Sigmoid colon (tissue), 6 donors: ENCODE measurements at regions not wholly inside any gene's neighbourhood (a gene's known extent, or its start where the extent isn't known, plus 50 kb on each side); places are given as distances from the start of the nearest gene placed in this dataset.

ENCODE experiments used
- DNase-seq: peaks from one replicate; pipeline ENCODE4 v3.0.0-alpha.2; 2019
- H3K27ac ChIP-seq, 4 donors: fragments of 200-600 bp; sonication (generic); one replicate each; pipeline ENCODE4 v1.5.1; 2016 to 2019; ENCODE audit warnings: mild to moderate bottlenecking in 1 of 4
- H3K27me3 ChIP-seq, 3 donors: fragments of 200-600 bp; sonication (generic); one replicate each; pipeline ENCODE4 v1.5.1; 2019; ENCODE audit warnings: mild to moderate bottlenecking in 1 of 3
- H3K36me3 ChIP-seq, 4 donors: fragments of 200-600 bp; sonication (generic); one replicate each; pipeline ENCODE4 v1.5.1; 2016 to 2019
- H3K4me1 ChIP-seq, 4 donors: fragments of 200-600 bp; sonication (generic); one replicate each; pipeline ENCODE4 v1.5.1; 2017 to 2019
- H3K4me3 ChIP-seq, 4 donors: fragments of 200-600 bp; sonication (generic); one replicate each; pipeline ENCODE4 v1.5.1; 2017 to 2019; ENCODE audit warnings: mild to moderate bottlenecking in 2 of 4, moderate library complexity in 1 of 4
- H3K9me3 ChIP-seq, 4 donors: fragments of 200-600 bp in 3 of 4; sonication (generic) in 3 of 4; one replicate each; pipeline versions ENCODE4 v1.5.1 to v1.6.1; 2013 to 2019
- EP300 ChIP-seq, 4 donors: sonication (generic); formaldehyde crosslinking; IDR thresholded peaks; one replicate each; pipeline ENCODE4 v1.6.1; 2017; ENCODE audit warnings: antibody characterized with exemption in 4 of 4
- POLR2A ChIP-seq, 2 donors: fragments of 450-650 bp; IDR thresholded peaks; one replicate each; pipeline ENCODE4 v1.6.1; 2016; ENCODE audit warnings: antibody characterized with exemption in 2 of 2, mild to moderate bottlenecking in 2 of 2, moderate library complexity in 2 of 2
- POLR2AphosphoS5 ChIP-seq, 4 donors: sonication (generic); formaldehyde crosslinking; IDR thresholded peaks; one replicate each; pipeline ENCODE4 v1.6.1; 2017; ENCODE audit warnings: antibody characterized with exemption in 4 of 4
- WGBS, 2 donors: extraction: QIAGEN DNeasy Blood & Tissue Kit; methylation state at CpG; one replicate each; pipeline ENCODE4 v1.1.7; 2013; 5-methylcytosine and 5-hydroxymethylcytosine counted together
- intact Hi-C: fragments of 100-400 bp; cut with DNase I; formaldehyde crosslinking; loops from one replicate; pipeline ENCODE4 v1.15.1; 2023
- TF ChIP-seq, protein P1 (sequence below), 4 experiments: fragments of 450-650 bp in 3 of 4; fragments of 200-600 bp in 1 of 4; IDR thresholded peaks; one replicate each; pipeline ENCODE4 v1.5.1; 2016 to 2019; ENCODE audit warnings: antibody characterized with exemption in 4 of 4, mild to moderate bottlenecking in 3 of 4, moderate library complexity in 2 of 4
- donor health status: healthy with polysubstance abuse.
- donor health status: healthy.

- Histone ChIP-seq H3K27me3 (no peaks in the 10 kb centered on the region), H3K4me1 (no peaks in the 10 kb centered on the region), H3K4me3 (no peak overlapping the region), H3K27ac (no peak overlapping the region), H3K9me3 (no peaks in the 10 kb centered on the region), H3K36me3 (no peaks in the 10 kb centered on the region)
- DNase-seq: no peak
- TF ChIP-seq POLR2AphosphoS5 (IDR thresholded peaks at IDR 0.05): no peak
- TF ChIP-seq POLR2A (IDR thresholded peaks at IDR 0.05): no peak
- no peak for TF ChIP-seq EP300 (IDR thresholded peaks at IDR 0.05)
- TF ChIP-seq, protein P1, sequence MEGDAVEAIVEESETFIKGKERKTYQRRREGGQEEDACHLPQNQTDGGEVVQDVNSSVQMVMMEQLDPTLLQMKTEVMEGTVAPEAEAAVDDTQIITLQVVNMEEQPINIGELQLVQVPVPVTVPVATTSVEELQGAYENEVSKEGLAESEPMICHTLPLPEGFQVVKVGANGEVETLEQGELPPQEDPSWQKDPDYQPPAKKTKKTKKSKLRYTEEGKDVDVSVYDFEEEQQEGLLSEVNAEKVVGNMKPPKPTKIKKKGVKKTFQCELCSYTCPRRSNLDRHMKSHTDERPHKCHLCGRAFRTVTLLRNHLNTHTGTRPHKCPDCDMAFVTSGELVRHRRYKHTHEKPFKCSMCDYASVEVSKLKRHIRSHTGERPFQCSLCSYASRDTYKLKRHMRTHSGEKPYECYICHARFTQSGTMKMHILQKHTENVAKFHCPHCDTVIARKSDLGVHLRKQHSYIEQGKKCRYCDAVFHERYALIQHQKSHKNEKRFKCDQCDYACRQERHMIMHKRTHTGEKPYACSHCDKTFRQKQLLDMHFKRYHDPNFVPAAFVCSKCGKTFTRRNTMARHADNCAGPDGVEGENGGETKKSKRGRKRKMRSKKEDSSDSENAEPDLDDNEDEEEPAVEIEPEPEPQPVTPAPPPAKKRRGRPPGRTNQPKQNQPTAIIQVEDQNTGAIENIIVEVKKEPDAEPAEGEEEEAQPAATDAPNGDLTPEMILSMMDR (IDR thresholded peaks at IDR 0.05): no peak
- intact Hi-C loops: no loop called here
- 67 to 82% methylated on average over 11 of the region's 11 CpGs for WGBS, 2 donors
These were observed 378.0 kb downstream of the TMEM121 start for GRCh38 chr14:105904379-105904778.

GRCh38 chr14:105905456-105905855, 379.1 kb downstream of the TMEM121 start:
- Histone ChIP-seq H3K27ac (no peak overlapping the region), H3K4me3 (no peak overlapping the region), H3K9me3 (no peaks in the 10 kb centered on the region), H3K36me3 (no peaks in the 10 kb centered on the region), H3K27me3 (no peaks in the 10 kb centered on the region), H3K4me1 (no peaks in the 10 kb centered on the region)
- TF ChIP-seq POLR2A (IDR thresholded peaks at IDR 0.05) (no peak), EP300 (IDR thresholded peaks at IDR 0.05) (no peak), POLR2AphosphoS5 (IDR thresholded peaks at IDR 0.05) (no peak)
- TF ChIP-seq, protein P1 (IDR thresholded peaks at IDR 0.05): no peak
- intact Hi-C loops: no loop called here
- no peak for DNase-seq
- WGBS, 2 donors: 82 to 83% methylated on average over 11 of the region's 11 CpGs

DNA sequence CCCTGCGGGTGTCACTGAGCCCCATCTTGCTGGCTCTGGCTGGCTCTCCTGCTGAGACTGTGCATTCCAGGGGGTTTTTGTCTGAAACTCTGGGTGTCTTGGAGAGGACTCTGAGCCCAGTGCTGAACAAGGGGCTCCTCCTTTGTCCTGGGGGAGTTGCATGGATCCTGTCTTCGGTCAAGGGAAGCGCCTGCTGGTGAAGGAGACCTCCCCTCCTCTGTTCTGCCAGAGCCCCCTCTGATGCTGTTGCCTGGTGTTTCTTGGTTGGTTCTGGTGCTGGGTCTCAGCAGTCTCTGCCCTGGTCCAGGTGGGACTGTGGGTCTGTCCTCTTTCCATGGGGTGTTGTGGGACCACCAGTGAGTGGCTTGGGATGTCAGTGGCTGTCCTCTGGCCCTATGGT, 380.9 kb downstream of the TMEM121 start:
- no peak overlapping the region for H3K4me3 ChIP-seq
- WGBS, 2 donors: 84 to 88% methylated on average over 3 of the region's 3 CpGs
- TF ChIP-seq, protein P1 (IDR thresholded peaks at IDR 0.05): no peak
- TF ChIP-seq POLR2AphosphoS5 (IDR thresholded peaks at IDR 0.05): no peak
- no peak for TF ChIP-seq EP300 (IDR thresholded peaks at IDR 0.05)
- TF ChIP-seq POLR2A (IDR thresholded peaks at IDR 0.05): no peak
- DNase-seq: no peak
- no peaks in the 10 kb centered on the region for H3K36me3 ChIP-seq
- H3K27me3 ChIP-seq: no peaks in the 10 kb centered on the region
- no peaks in the 10 kb centered on the region for H3K4me1 ChIP-seq
- intact Hi-C loops: no loop called here
- no peak overlapping the region for H3K27ac ChIP-seq
- no peaks in the 10 kb centered on the region for H3K9me3 ChIP-seq

GRCh38 chr14:105908006-105908405, 381.6 kb downstream of the TMEM121 start:
- intact Hi-C loops: no loop called here
- Histone ChIP-seq H3K36me3 (no peaks in the 10 kb centered on the region), H3K27me3 (no peaks in the 10 kb centered on the region), H3K4me3 (no peak overlapping the region), H3K4me1 (no peaks in the 10 kb centered on the region), H3K9me3 (no peaks in the 10 kb centered on the region), H3K27ac (no peak overlapping the region)
- WGBS, 2 donors: 52 to 56% methylated on average over 6 of the region's 6 CpGs
- DNase-seq: no peak
- TF ChIP-seq POLR2AphosphoS5 (IDR thresholded peaks at IDR 0.05): no peak
- no peak for TF ChIP-seq POLR2A (IDR thresholded peaks at IDR 0.05)
- no peak for TF ChIP-seq EP300 (IDR thresholded peaks at IDR 0.05)
- TF ChIP-seq, protein P1 (IDR thresholded peaks at IDR 0.05): no peak

DNA sequence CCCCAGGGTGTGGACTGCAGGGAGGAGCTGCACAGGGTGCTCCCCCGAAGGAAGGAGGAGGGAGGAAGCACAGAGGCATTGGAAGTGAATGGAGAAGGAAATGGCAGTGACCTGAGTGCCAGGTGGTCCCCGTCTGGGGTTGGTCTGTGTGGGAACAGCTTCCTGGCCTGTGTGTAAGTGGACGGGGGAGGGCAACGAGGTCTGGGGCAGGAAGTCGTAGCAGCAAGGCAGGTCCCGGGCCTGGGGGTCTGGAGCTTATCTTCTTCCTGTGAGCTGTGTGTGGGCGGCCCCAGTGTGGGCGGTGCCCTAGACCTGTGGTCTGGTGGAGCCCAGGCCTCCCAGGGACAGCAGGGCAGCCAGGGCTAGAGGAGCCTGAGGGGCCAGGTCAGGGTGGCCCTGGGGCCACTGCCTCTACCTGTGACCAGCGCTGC, 382.1 kb downstream of the TMEM121 start:
- intact Hi-C loops: no loop called here
- no peaks in the 10 kb centered on the region for H3K27me3 ChIP-seq
- no peaks in the 10 kb centered on the region for H3K9me3 ChIP-seq
- no peak for DNase-seq
- 49 to 62% methylated on average over 9 of the region's 9 CpGs for WGBS, 2 donors
- no peaks in the 10 kb centered on the region for H3K36me3 ChIP-seq
- H3K4me1 ChIP-seq: no peaks in the 10 kb centered on the region
- no peak for TF ChIP-seq POLR2A (IDR thresholded peaks at IDR 0.05)
- no peak overlapping the region for H3K27ac ChIP-seq
- H3K4me3 ChIP-seq: no peak overlapping the region
